Endodermal cell (in vitro differentiated cells): ENCODE measurements at regions not wholly inside any gene's neighbourhood (a gene's known extent, or its start where the extent isn't known, plus 50 kb on each side); places are given as distances from the start of the nearest gene placed in this dataset.

Experiments used
- DNase-seq: peaks from one replicate; pipeline ENCODE4 v3.0.0-alpha.2; 2017
- H3K27ac ChIP-seq: 2 replicates; pipeline ENCODE4 v1.5.1; 2013; ENCODE audit warnings: mild to moderate bottlenecking, low read depth, low read length, moderate library complexity
- H3K27me3 ChIP-seq: 2 replicates; pipeline ENCODE4 v1.6.1; 2013; ENCODE audit warnings: mild to moderate bottlenecking, low read length, moderate library complexity; ENCODE audit not compliant: insufficient read depth, control insufficient read depth, poor library complexity, severe bottlenecking
- H3K36me3 ChIP-seq: 2 replicates; pipeline ENCODE4 v1.7.0; 2013; ENCODE audit warnings: mild to moderate bottlenecking, low read length, moderate library complexity; ENCODE audit not compliant: control insufficient read depth, insufficient read depth
- H3K4me1 ChIP-seq: one replicate; pipeline ENCODE4 v1.7.0; 2013; ENCODE audit warnings: low read length; ENCODE audit not compliant: control insufficient read depth, insufficient read depth
- H3K4me3 ChIP-seq: 2 replicates; pipeline ENCODE4 v1.5.1; 2013; ENCODE audit warnings: mild to moderate bottlenecking, low read length, moderate library complexity
- H3K9ac ChIP-seq: 2 replicates; pipeline ENCODE4 v1.6.1; 2013; ENCODE audit warnings: mild to moderate bottlenecking, low read length, moderate library complexity; ENCODE audit not compliant: poor library complexity, severe bottlenecking; ENCODE audit errors: extremely low read depth
- H3K9me3 ChIP-seq: 2 replicates; pipeline ENCODE4 v1.6.1; 2013; ENCODE audit warnings: mild to moderate bottlenecking, low read length, moderate library complexity; ENCODE audit not compliant: control insufficient read depth
- H3K27ac Mint-ChIP-seq: 2 replicates; pipeline ENCODE4 v1.8.0; 2020; ENCODE audit warnings: mixed read lengths
- H3K27me3 Mint-ChIP-seq: 2 replicates; pipeline ENCODE4 v1.8.0; 2021; ENCODE audit warnings: mild to moderate bottlenecking, mixed read lengths; ENCODE audit not compliant: insufficient read depth
- H3K36me3 Mint-ChIP-seq: 2 replicates; pipeline ENCODE4 v1.8.0; 2020; ENCODE audit warnings: low read depth, mixed read lengths
- H3K4me1 Mint-ChIP-seq: 2 replicates; pipeline ENCODE4 v1.8.0; 2020; ENCODE audit warnings: mixed read lengths
- H3K4me3 Mint-ChIP-seq: 2 replicates; pipeline ENCODE4 v1.8.0; 2020; ENCODE audit warnings: mild to moderate bottlenecking, moderate library complexity, mixed read lengths
- H3K9me3 Mint-ChIP-seq: 2 replicates; pipeline ENCODE4 v1.8.0; 2020; ENCODE audit warnings: mild to moderate bottlenecking, mixed read lengths
- WGBS, 2 experiments: methylation state at CpG; one replicate each; pipeline versions ENCODE4 v1.1.5 to v1.1.7; 2013; ENCODE audit warnings: missing lambda C conversion rate in 2 of 2, mixed read lengths in 1 of 2; ENCODE audit not compliant: insufficient coverage in 1 of 2, insufficient read length in 1 of 2; 5-methylcytosine and 5-hydroxymethylcytosine counted together
- TF ChIP-seq, protein P1 (sequence below): fragments of 200-600 bp; sonication (generic); conservative IDR thresholded peaks from 2 replicates; pipeline ENCODE4 v1.5.0; 2021; ENCODE audit warnings: antibody characterized with exemption, mild to moderate bottlenecking

DNA sequence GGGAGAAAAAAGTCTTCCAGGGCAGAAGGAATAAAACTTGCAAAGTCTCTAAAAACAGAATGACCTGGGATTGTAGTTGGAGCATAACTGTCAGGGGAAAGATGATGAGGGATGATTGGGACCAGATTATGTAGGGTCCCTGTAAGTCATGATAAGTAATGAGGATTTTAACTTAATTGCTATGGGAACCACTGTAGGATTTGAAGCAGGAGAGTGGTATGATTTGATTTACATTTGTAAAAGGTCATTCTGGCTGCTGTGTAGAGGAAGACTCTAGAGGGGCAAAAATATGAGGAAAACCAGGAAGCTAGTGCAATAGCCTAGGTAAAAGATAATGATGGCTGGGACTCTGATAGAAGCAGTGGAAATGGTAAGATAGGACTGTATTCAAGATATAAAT lies 900.2 kb downstream of the DIAPH3 start:
- H3K27me3 ChIP-seq: no peaks in the 10 kb centered on the region
- Mint-ChIP-seq H3K27me3 (no peaks in the 10 kb centered on the region), H3K4me3 (no peak overlapping the region), H3K36me3 (no peaks in the 10 kb centered on the region), H3K4me1 (peaks cover 22% of the 10 kb centered on the region), H3K27ac (no peak overlapping the region), H3K9me3 (no peaks in the 10 kb centered on the region)
- H3K4me3 ChIP-seq: no peak overlapping the region
- H3K27ac ChIP-seq: no peak overlapping the region
- H3K9ac ChIP-seq: no peak overlapping the region
- H3K9me3 ChIP-seq: no peaks in the 10 kb centered on the region
- no peaks in the 10 kb centered on the region for H3K4me1 ChIP-seq
- no peak for DNase-seq
- TF ChIP-seq, protein P1, sequence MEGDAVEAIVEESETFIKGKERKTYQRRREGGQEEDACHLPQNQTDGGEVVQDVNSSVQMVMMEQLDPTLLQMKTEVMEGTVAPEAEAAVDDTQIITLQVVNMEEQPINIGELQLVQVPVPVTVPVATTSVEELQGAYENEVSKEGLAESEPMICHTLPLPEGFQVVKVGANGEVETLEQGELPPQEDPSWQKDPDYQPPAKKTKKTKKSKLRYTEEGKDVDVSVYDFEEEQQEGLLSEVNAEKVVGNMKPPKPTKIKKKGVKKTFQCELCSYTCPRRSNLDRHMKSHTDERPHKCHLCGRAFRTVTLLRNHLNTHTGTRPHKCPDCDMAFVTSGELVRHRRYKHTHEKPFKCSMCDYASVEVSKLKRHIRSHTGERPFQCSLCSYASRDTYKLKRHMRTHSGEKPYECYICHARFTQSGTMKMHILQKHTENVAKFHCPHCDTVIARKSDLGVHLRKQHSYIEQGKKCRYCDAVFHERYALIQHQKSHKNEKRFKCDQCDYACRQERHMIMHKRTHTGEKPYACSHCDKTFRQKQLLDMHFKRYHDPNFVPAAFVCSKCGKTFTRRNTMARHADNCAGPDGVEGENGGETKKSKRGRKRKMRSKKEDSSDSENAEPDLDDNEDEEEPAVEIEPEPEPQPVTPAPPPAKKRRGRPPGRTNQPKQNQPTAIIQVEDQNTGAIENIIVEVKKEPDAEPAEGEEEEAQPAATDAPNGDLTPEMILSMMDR: no peak
- no peaks in the 10 kb centered on the region for H3K36me3 ChIP-seq

DNA sequence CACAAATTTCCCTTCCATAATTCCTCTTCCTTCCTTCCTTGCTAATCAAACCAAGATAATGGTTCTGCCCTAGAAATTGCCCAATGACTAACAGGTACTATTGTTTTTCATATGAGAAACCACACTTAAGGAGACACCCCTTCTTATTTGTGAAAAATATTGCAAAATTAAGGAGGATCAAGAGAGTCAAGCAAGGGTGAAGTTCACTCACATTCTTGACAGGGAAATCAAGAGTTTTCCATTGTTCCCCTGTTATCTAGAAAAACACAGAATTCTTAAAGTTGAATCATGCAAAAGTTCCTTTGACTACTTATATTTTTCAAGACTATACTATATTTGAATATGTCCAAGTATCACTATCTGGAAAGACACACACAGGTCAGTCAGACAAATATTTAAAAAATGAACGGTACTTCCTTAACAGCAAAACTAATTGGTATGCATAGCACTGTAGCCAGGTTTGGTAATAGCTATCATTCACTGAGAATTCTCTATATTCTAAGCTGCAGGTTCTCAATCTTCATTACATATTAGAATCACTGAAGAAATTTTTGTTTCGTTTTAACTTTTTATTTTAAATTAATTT lies 897.2 kb downstream of the DIAPH3 start:
- H3K4me3 Mint-ChIP-seq: no peak overlapping the region
- TF ChIP-seq, protein P1: no peak
- H3K27me3 Mint-ChIP-seq: no peaks in the 10 kb centered on the region
- WGBS, 2 experiments: 95% methylated on average over 1 of the region's 2 CpGs; no CpG with 5 or more reads in 1 of the 2 experiments
- no peaks in the 10 kb centered on the region for H3K36me3 ChIP-seq
- H3K27ac Mint-ChIP-seq: no peak overlapping the region
- no peaks in the 10 kb centered on the region for H3K9me3 ChIP-seq
- H3K27me3 ChIP-seq: no peaks in the 10 kb centered on the region
- no peaks in the 10 kb centered on the region for H3K4me1 ChIP-seq
- H3K4me3 ChIP-seq: no peak overlapping the region
- no peak for DNase-seq
- H3K9me3 Mint-ChIP-seq: no peaks in the 10 kb centered on the region
- H3K9ac ChIP-seq: no peak overlapping the region
- peaks cover 7% of the 10 kb centered on the region for H3K4me1 Mint-ChIP-seq
- no peak overlapping the region for H3K27ac ChIP-seq
- no peaks in the 10 kb centered on the region for H3K36me3 Mint-ChIP-seq

DNA sequence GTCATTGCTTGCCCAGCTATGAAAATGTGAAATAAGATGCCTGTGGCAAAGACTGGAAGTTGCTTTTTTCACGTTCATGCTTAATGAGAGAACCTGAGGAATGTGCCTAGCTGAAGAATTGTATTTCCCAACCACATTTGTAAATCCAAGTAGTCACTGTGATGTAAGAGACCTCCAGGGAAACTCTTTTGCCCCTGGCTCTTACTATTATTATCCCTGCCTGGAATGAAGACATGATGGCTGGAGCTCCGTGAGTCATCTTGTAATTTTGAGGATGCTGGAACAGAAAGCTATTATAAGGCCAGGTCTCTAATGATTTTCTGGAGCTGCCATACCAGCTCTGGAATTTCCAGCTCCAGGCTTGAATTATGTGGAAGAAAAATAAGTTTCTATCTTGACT lies 894.3 kb downstream of the DIAPH3 start:
- TF ChIP-seq, protein P1: no peak
- no peaks in the 10 kb centered on the region for H3K27me3 Mint-ChIP-seq
- H3K36me3 ChIP-seq: no peaks in the 10 kb centered on the region
- H3K4me1 ChIP-seq: no peaks in the 10 kb centered on the region
- H3K27ac Mint-ChIP-seq: no peak overlapping the region
- no peaks in the 10 kb centered on the region for H3K9me3 Mint-ChIP-seq
- no peak overlapping the region for H3K4me3 ChIP-seq
- no peak overlapping the region for H3K27ac ChIP-seq
- peaks cover 12% of the 10 kb centered on the region for H3K4me1 Mint-ChIP-seq
- no peak for DNase-seq
- no peak overlapping the region for H3K9ac ChIP-seq
- H3K4me3 Mint-ChIP-seq: no peak overlapping the region
- no peaks in the 10 kb centered on the region for H3K27me3 ChIP-seq
- H3K9me3 ChIP-seq: no peaks in the 10 kb centered on the region
- no peaks in the 10 kb centered on the region for H3K36me3 Mint-ChIP-seq
- 84 to 87% methylated on average over 2 of the region's 2 CpGs for WGBS, 2 experiments
